NCI-H2081 (cell line): ENCODE measurements at regions not wholly inside any gene's neighbourhood (a gene's known extent, or its start where the extent isn't known, plus 50 kb on each side); places are given as distances from the start of the nearest gene placed in this dataset.

Source experiments
- DNase-seq, 2 experiments: peaks; one replicate each; lab custom pipeline; 2025; lab: John Stamatoyannopoulos, UW

DNA sequence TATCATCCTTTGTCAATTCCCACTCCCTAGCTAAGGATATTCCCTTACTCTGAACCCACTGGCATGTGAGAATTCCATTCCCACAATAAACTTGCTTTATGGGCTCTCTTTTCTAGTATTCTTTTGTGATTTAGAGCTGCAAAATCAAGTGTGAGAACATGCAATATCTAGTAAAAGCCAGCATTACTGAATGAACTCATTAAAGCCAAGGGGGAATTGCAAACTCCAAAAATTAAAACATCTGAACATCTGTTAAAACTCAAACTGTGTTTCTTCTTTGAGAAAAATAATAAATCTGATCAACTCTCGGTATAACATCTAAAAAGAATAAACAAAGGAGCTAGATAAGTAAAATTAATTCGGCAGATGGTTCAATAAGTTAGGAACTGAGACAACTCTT lies 53.1 kb upstream of the MPDZ start:
- no peak for DNase-seq

GRCh38 chr9:13331320-13331719 lies 51.8 kb upstream of the MPDZ start:
- no peak for DNase-seq

- DNase-seq = no peak
These were observed 51.0 kb upstream of the MPDZ start for GRCh38 chr9:13330396-13331004.
